ENCODE measurements at regions not wholly inside any gene's neighbourhood (a gene's known extent, or its start where the extent isn't known, plus 50 kb on each side); places are given as distances from the start of the nearest gene placed in this dataset.

GRCh38 chr16:9300252-9300651 lies 208.8 kb downstream of the HAPSTR1 start (continued):
- no peak for TF ChIP-seq PRDM10 (tag by site-specific recombination; IDR thresholded peaks at IDR 0.05)
- no peak for TF ChIP-seq ZNF335 (tag by site-specific recombination; conservative IDR thresholded peaks at IDR 0.05)
- no peak for TF ChIP-seq ZSCAN30 (tag by site-specific recombination; IDR thresholded peaks at IDR 0.05)

GRCh38 chr16:9302072-9302471 lies 210.6 kb downstream of the HAPSTR1 start:
- Histone ChIP-seq H3K4me3 (ENCODE audit: low read depth, low read length) (no peak overlapping the region), H3K36me3 (ENCODE audit: control insufficient read depth in 2 of 2, insufficient read depth in 1 of 2, low read length in 2 of 2) (no peaks in the 10 kb centered on the region), H3K4me1 (ENCODE audit: control insufficient read depth, insufficient read depth, low read length) (no peaks in the 10 kb centered on the region), H3K9me3 (ENCODE audit: control insufficient read depth, insufficient read depth, low read depth, low read length) (no peaks in the 10 kb centered on the region), H3K27ac (ENCODE audit: extremely low read depth, low read depth, low read length) (no peak overlapping the region)
- CTCF ChIA-PET = no interaction called here
- POLR2A ChIA-PET = no interaction called here
- no peak for TF ChIP-seq ZNF521 (tag by site-specific recombination; IDR thresholded peaks at IDR 0.05)
- TF ChIP-seq ZNF501 (tag by site-specific recombination; IDR thresholded peaks at IDR 0.05) = no peak
- TF ChIP-seq ZNF146 (tag by site-specific recombination; IDR thresholded peaks at IDR 0.05) = no peak
- no peak for TF ChIP-seq ZNF626 (tag by site-specific recombination; IDR thresholded peaks at IDR 0.05)

- Histone ChIP-seq H3K36me3 (ENCODE audit: control insufficient read depth in 2 of 2, insufficient read depth in 1 of 2, low read length in 2 of 2) (no peaks in the 10 kb centered on the region), H3K4me3 (ENCODE audit: low read depth, low read length) (no peak overlapping the region), H3K27ac (ENCODE audit: extremely low read depth, low read depth, low read length) (no peak overlapping the region), H3K4me1 (ENCODE audit: control insufficient read depth, insufficient read depth, low read length) (no peaks in the 10 kb centered on the region), H3K9me3 (ENCODE audit: control insufficient read depth, insufficient read depth, low read depth, low read length) (no peaks in the 10 kb centered on the region)
- POLR2A ChIA-PET = no interaction called here
- peak; percentile 61; the same call in 1 of the 2 replicates for TF ChIP-seq ZFP3 (tag by site-specific recombination; IDR thresholded peaks at IDR 0.05; ENCODE audit: low read depth)
- TF ChIP-seq ZNF366 (tag by site-specific recombination; conservative IDR thresholded peaks at IDR 0.05) = no peak
- no peak for TF ChIP-seq ZFHX2 (tag by site-specific recombination; conservative IDR thresholded peaks at IDR 0.05)
- CTCF ChIA-PET = interaction anchor here (0.5 to 0.9 kb wide), 3 partner anchors 9 to 295 kb away, joined by 3 read pairs; no protein-coding TSS in a partner anchor
These were observed 215.3 kb downstream of the HAPSTR1 start for GRCh38 chr16:9306753-9307152.

- POLR2A ChIA-PET = no interaction called here
- no peak overlapping the region for H3K27ac ChIP-seq (ENCODE audit: extremely low read depth, low read depth, low read length)
- CTCF ChIA-PET = no interaction called here
- no peaks in the 10 kb centered on the region for H3K36me3 ChIP-seq (ENCODE audit: control insufficient read depth in 2 of 2, insufficient read depth in 1 of 2, low read length in 2 of 2)
- H3K4me3 ChIP-seq (ENCODE audit: low read depth, low read length) = no peak overlapping the region
- H3K9me3 ChIP-seq (ENCODE audit: control insufficient read depth, insufficient read depth, low read depth, low read length) = no peaks in the 10 kb centered on the region
- H3K4me1 ChIP-seq (ENCODE audit: control insufficient read depth, insufficient read depth, low read length) = no peaks in the 10 kb centered on the region
- TF ChIP-seq ZNF776 (tag by site-specific recombination; IDR thresholded peaks at IDR 0.05; ENCODE audit: borderline replicate concordance) = no peak
- no peak for TF ChIP-seq ZNF639 (tag by site-specific recombination; IDR thresholded peaks at IDR 0.05)
- TF ChIP-seq KLF10 (tag by site-specific recombination; IDR thresholded peaks at IDR 0.05) = no peak
- no peak for TF ChIP-seq SP7 (tag by site-specific recombination; IDR thresholded peaks at IDR 0.05)
- no peak for TF ChIP-seq ZNF76 (tag by site-specific recombination; IDR thresholded peaks at IDR 0.05; ENCODE audit: borderline replicate concordance, low read depth)
- no peak for TF ChIP-seq GLI2 (tag by site-specific recombination; IDR thresholded peaks at IDR 0.05; ENCODE audit: borderline replicate concordance, low read depth)
- TF ChIP-seq ZNF274 (IDR thresholded peaks at IDR 0.05; ENCODE audit: low read length) = no peak
- no peak for TF ChIP-seq ZNF274 (tag by site-specific recombination; IDR thresholded peaks at IDR 0.05; ENCODE audit: borderline replicate concordance)
- no peak for TF ChIP-seq REST (tag by site-specific recombination; IDR thresholded peaks at IDR 0.05)
- TF ChIP-seq ZNF626 (tag by site-specific recombination; IDR thresholded peaks at IDR 0.05) = no peak
- TF ChIP-seq ZBTB44 (tag by site-specific recombination; IDR thresholded peaks at IDR 0.05) = no peak
- no peak for TF ChIP-seq KLF8 (tag by site-specific recombination; IDR thresholded peaks at IDR 0.05)
These were observed 216.0 kb downstream of the HAPSTR1 start for GRCh38 chr16:9307446-9307845.
